GM12878 (cell line): ENCODE measurements at regions not wholly inside any gene's neighbourhood (a gene's known extent, or its start where the extent isn't known, plus 50 kb on each side); places are given as distances from the start of the nearest gene placed in this dataset.

ENCODE experiments used
- BHLHE40 ChIP-seq, 2 experiments: fragments of 450-650 bp in 1 of 2; IDR thresholded peaks; 2 replicates each; pipeline ENCODE4 v1.6.1; 2011 to 2017; ENCODE audit warnings: low read depth in 2 of 2, borderline replicate concordance in 1 of 2, improper control_type of control experiment in 1 of 2, low read length in 1 of 2, mild to moderate bottlenecking in 1 of 2
- CBFB ChIP-seq: IDR thresholded peaks from 2 replicates; pipeline ENCODE4 v1.6.1; 2016; ENCODE audit warnings: antibody characterized with exemption, low read depth
- DPF2 ChIP-seq: fragments of 450-650 bp; IDR thresholded peaks from 2 replicates; pipeline ENCODE4 v1.6.1; 2017; ENCODE audit warnings: mild to moderate bottlenecking
- EED ChIP-seq: sonication (generic); IDR thresholded peaks from 2 replicates; pipeline ENCODE4 v1.6.1; 2016; ENCODE audit warnings: antibody characterized with exemption, low read depth
- ETV6 ChIP-seq, 2 experiments: fragments of 450-650 bp in 1 of 2; IDR thresholded peaks in 1 of 2; conservative IDR thresholded peaks in 1 of 2; 2 replicates each; pipeline ENCODE4 v1.6.1; 2014; ENCODE audit warnings: antibody characterized with exemption in 1 of 2, borderline replicate concordance in 1 of 2, low read depth in 1 of 2, mild to moderate bottlenecking in 1 of 2, moderate library complexity in 1 of 2
- GABPA ChIP-seq: IDR thresholded peaks from 2 replicates; pipeline ENCODE4 v1.6.1; 2014; ENCODE audit warnings: antibody characterized with exemption, low read depth, mild to moderate bottlenecking, inconsistent platforms
- NFIC ChIP-seq: IDR thresholded peaks from 2 replicates; pipeline ENCODE4 v1.6.1; 2012; ENCODE audit warnings: low read depth, mild to moderate bottlenecking, inconsistent platforms, low read length, moderate library complexity
- PAX5 ChIP-seq: IDR thresholded peaks from 2 replicates; pipeline ENCODE4 v1.6.1; 2011; ENCODE audit warnings: low read depth, low read length, borderline replicate concordance
- POLR2AphosphoS2 ChIP-seq: IDR thresholded peaks from 2 replicates; pipeline ENCODE4 v1.6.1; 2011; ENCODE audit warnings: low read depth, mild to moderate bottlenecking, low read length, improper control_type of control experiment, moderate library complexity
- PRDM15 ChIP-seq: fragments of 450-650 bp; formaldehyde crosslinking; IDR thresholded peaks from 2 replicates; pipeline ENCODE4 v1.4.0; 2020; ENCODE audit warnings: mild to moderate bottlenecking, moderate library complexity
- RELB ChIP-seq: fragments of 450-650 bp; IDR thresholded peaks from 2 replicates; pipeline ENCODE4 v1.6.1; 2017; ENCODE audit warnings: low read depth, mild to moderate bottlenecking, moderate library complexity
- REST ChIP-seq: IDR thresholded peaks from 2 replicates; pipeline ENCODE4 v1.6.1; 2012; ENCODE audit warnings: mild to moderate bottlenecking, low read depth, low read length
- SIX5 ChIP-seq: IDR thresholded peaks from 2 replicates; pipeline ENCODE4 v1.6.1; 2011; ENCODE audit warnings: mild to moderate bottlenecking, low read depth, low read length, moderate library complexity; ENCODE audit not compliant: severe bottlenecking
- SP1 ChIP-seq: IDR thresholded peaks from one replicate; pipeline ENCODE4 v1.6.1; 2011; ENCODE audit warnings: low read depth, low read length
- SPI1 ChIP-seq: IDR thresholded peaks from 2 replicates; pipeline ENCODE4 v1.6.1; 2011; ENCODE audit warnings: low read depth, mild to moderate bottlenecking, low read length, moderate library complexity, borderline replicate concordance; ENCODE audit not compliant: insufficient read depth
- TCF12 ChIP-seq: IDR thresholded peaks from 2 replicates; pipeline ENCODE4 v1.6.1; 2011; ENCODE audit warnings: low read depth, mild to moderate bottlenecking, low read length
- ZNF687 ChIP-seq: fragments of 450-650 bp; IDR thresholded peaks from 2 replicates; pipeline ENCODE4 v1.6.1; 2017; ENCODE audit warnings: mild to moderate bottlenecking, moderate library complexity

- no peak for TF ChIP-seq REST
- peak; percentile 80 for TF ChIP-seq CBFB
- no peak for TF ChIP-seq PRDM15
- TF ChIP-seq NFIC, result peak; percentile 66
- no peak for TF ChIP-seq SP1
- TF ChIP-seq TCF12, result 0 out of 2 replicates have a peak, but pooled peaks have one; percentile 28
- TF ChIP-seq GABPA, result no peak
- TF ChIP-seq ZNF687, result no peak
- TF ChIP-seq POLR2AphosphoS2, result no peak
- TF ChIP-seq PAX5, result peak; percentile 59; the same call in 1 of the 2 replicates
- no peak for TF ChIP-seq SIX5
- peak in 1 of 2 experiments; percentile 37; a peak in 1 of 4 replicates for TF ChIP-seq BHLHE40 (IDR thresholded peaks at IDR 0.05; ENCODE audit: borderline replicate concordance in 1 of 2, low read depth in 2 of 2, low read length in 1 of 2)
- TF ChIP-seq RELB, result no peak
- TF ChIP-seq SPI1, result peak; percentile 90
- TF ChIP-seq DPF2, result no peak
- 0 out of 4 replicates have a peak, but pooled peaks of 1 of the 2 experiments have one; percentile 32 for TF ChIP-seq ETV6 (conservative IDR thresholded peaks at IDR 0.05 in 1 of 2, IDR thresholded peaks at IDR 0.05 in 1 of 2; ENCODE audit: borderline replicate concordance in 1 of 2, low read depth in 1 of 2)
- peak; percentile 76 for TF ChIP-seq EED
Measured at GRCh38 chr13:99144306-99144705, 56.3 kb upstream of the UBAC2 start (continued).
